Amniotic epithelial cell (primary cell): ENCODE measurements at regions not wholly inside any gene's neighbourhood (a gene's known extent, or its start where the extent isn't known, plus 50 kb on each side); places are given as distances from the start of the nearest gene placed in this dataset.
"Not testable (repeated sequence)": the region's sequence is repeated elsewhere in the genome, so short reads cannot be mapped to it uniquely, and the experiment has no call there.

Experiments
- DNase-seq: peaks from one replicate; pipeline ENCODE4 v3.0.0-alpha.2; 2010; ENCODE audit warnings: low read depth

- no peak for DNase-seq
Observed at GRCh38 chr14:44873536-44873935, 88.2 kb downstream of the KLHL28 start.

GRCh38 chr14:44866770-44867169, 95.0 kb downstream of the KLHL28 start:
- no peak for DNase-seq

- DNase-seq: no peak
Observed at GRCh38 chr14:44866322-44866721, 95.4 kb downstream of the KLHL28 start.

- DNase-seq: no peak
Observed at GRCh38 chr14:44863271-44863670, 98.5 kb downstream of the KLHL28 start.

- DNase-seq: no peak
Observed at GRCh38 chr14:44854114-44854513, 107.6 kb downstream of the KLHL28 start.

GRCh38 chr14:44847526-44848309, 114.0 kb downstream of the KLHL28 start:
- DNase-seq: peak; percentile 61

GRCh38 chr14:44846232-44846824, 115.4 kb downstream of the KLHL28 start:
- DNase-seq: peak; percentile 39

GRCh38 chr14:44835928-44836327, 125.8 kb downstream of the KLHL28 start:
- DNase-seq: not testable (repeated sequence)

- peak; percentile 57 for DNase-seq
Observed at GRCh38 chr14:44833376-44834060, 128.2 kb downstream of the KLHL28 start.

- no peak for DNase-seq
Observed at GRCh38 chr14:44830371-44830770, 131.4 kb downstream of the KLHL28 start.

GRCh38 chr14:44829021-44829420, 132.7 kb downstream of the KLHL28 start:
- no peak for DNase-seq

- DNase-seq: no peak
Observed at GRCh38 chr14:44828023-44828422, 133.7 kb downstream of the KLHL28 start.

GRCh38 chr14:44820230-44820964, 141.3 kb downstream of the KLHL28 start:
- DNase-seq: no peak

GRCh38 chr14:44814196-44814595, 147.6 kb downstream of the KLHL28 start:
- DNase-seq: no peak

- no peak for DNase-seq
Observed at GRCh38 chr14:44812672-44813071, 149.1 kb downstream of the KLHL28 start.

GRCh38 chr14:44804391-44804790, 157.4 kb downstream of the KLHL28 start:
- no peak for DNase-seq

GRCh38 chr14:44803239-44803905, 158.4 kb downstream of the KLHL28 start:
- peak; percentile 59 for DNase-seq

GRCh38 chr14:44798386-44799242, 163.1 kb downstream of the KLHL28 start:
- no peak for DNase-seq

- no peak for DNase-seq
Observed at GRCh38 chr14:44795725-44796124, 166.0 kb downstream of the KLHL28 start.

GRCh38 chr14:44791730-44792129, 170.0 kb downstream of the KLHL28 start:
- DNase-seq: peak; percentile 24

GRCh38 chr14:44788612-44789011, 173.1 kb downstream of the KLHL28 start:
- no peak for DNase-seq
